ENCODE measurements at regions not wholly inside any gene's neighbourhood (a gene's known extent, or its start where the extent isn't known, plus 50 kb on each side); places are given as distances from the start of the nearest gene placed in this dataset.

GRCh38 chr18:40415176-40415791 is 1539.8 kb upstream of the PIK3C3 start:
- no peak for DNase-seq (ENCODE audit: extremely low read depth, insufficient read length)
- no peak for TF ChIP-seq CTCF (IDR thresholded peaks at IDR 0.05; ENCODE audit: insufficient read depth, low read length, poor library complexity, severe bottlenecking)
- Histone ChIP-seq H3K27me3 (replicated peaks; ENCODE audit: control insufficient read depth, insufficient read depth, low read length) (no peaks in the 10 kb centered on the region), H3K36me3 (ENCODE audit: control insufficient read depth, insufficient read depth, low read length) (no peaks in the 10 kb centered on the region), H3K4me3 (replicated peaks; ENCODE audit: low read depth, low read length) (no peak overlapping the region)

- Histone ChIP-seq H3K4me3 (replicated peaks; ENCODE audit: low read depth, low read length) (no peak overlapping the region), H3K36me3 (ENCODE audit: control insufficient read depth, insufficient read depth, low read length) (no peaks in the 10 kb centered on the region), H3K27me3 (replicated peaks; ENCODE audit: control insufficient read depth, insufficient read depth, low read length) (no peaks in the 10 kb centered on the region)
- TF ChIP-seq CTCF (IDR thresholded peaks at IDR 0.05; ENCODE audit: insufficient read depth, low read length, poor library complexity, severe bottlenecking): no peak
- DNase-seq (ENCODE audit: extremely low read depth, insufficient read length): no peak
Measured at GRCh38 chr18:40414155-40414754, 1540.8 kb upstream of the PIK3C3 start.

- Histone ChIP-seq H3K36me3 (ENCODE audit: control insufficient read depth, insufficient read depth, low read length) (no peaks in the 10 kb centered on the region), H3K4me3 (replicated peaks; ENCODE audit: low read depth, low read length) (no peak overlapping the region), H3K27me3 (replicated peaks; ENCODE audit: control insufficient read depth, insufficient read depth, low read length) (no peaks in the 10 kb centered on the region)
- no peak for DNase-seq (ENCODE audit: extremely low read depth, insufficient read length)
- TF ChIP-seq CTCF (IDR thresholded peaks at IDR 0.05; ENCODE audit: insufficient read depth, low read length, poor library complexity, severe bottlenecking): no peak
Measured at GRCh38 chr18:40413160-40413559, 1541.9 kb upstream of the PIK3C3 start.

- DNase-seq (ENCODE audit: extremely low read depth, insufficient read length): no peak
- H3K36me3 ChIP-seq (ENCODE audit: control insufficient read depth, insufficient read depth, low read length): no peaks in the 10 kb centered on the region
- H3K4me3 ChIP-seq (replicated peaks; ENCODE audit: low read depth, low read length): no peak overlapping the region
- TF ChIP-seq CTCF (IDR thresholded peaks at IDR 0.05; ENCODE audit: insufficient read depth, low read length, poor library complexity, severe bottlenecking): no peak
- H3K27me3 ChIP-seq (replicated peaks; ENCODE audit: control insufficient read depth, insufficient read depth, low read length): no peaks in the 10 kb centered on the region
Measured at GRCh38 chr18:40412410-40412809, 1542.6 kb upstream of the PIK3C3 start.

GRCh38 chr18:40407909-40408308 is 1547.1 kb upstream of the PIK3C3 start:
- no peak for DNase-seq (ENCODE audit: extremely low read depth, insufficient read length)
- Histone ChIP-seq H3K27me3 (replicated peaks; ENCODE audit: control insufficient read depth, insufficient read depth, low read length) (no peaks in the 10 kb centered on the region), H3K36me3 (ENCODE audit: control insufficient read depth, insufficient read depth, low read length) (no peaks in the 10 kb centered on the region), H3K4me3 (replicated peaks; ENCODE audit: low read depth, low read length) (no peak overlapping the region)
- no peak for TF ChIP-seq CTCF (IDR thresholded peaks at IDR 0.05; ENCODE audit: insufficient read depth, low read length, poor library complexity, severe bottlenecking)

All from GM06990 (cell line).